HFFc6 (cell line): ENCODE measurements at regions not wholly inside any gene's neighbourhood (a gene's known extent, or its start where the extent isn't known, plus 50 kb on each side); places are given as distances from the start of the nearest gene placed in this dataset.

Experiments
- DNase-seq: peaks from one replicate; pipeline ENCODE4 v3.0.0-alpha.2; 2018
- H3K27ac Mint-ChIP-seq: 2 replicates; pipeline ENCODE4 v1.8.0; 2020; ENCODE audit warnings: mild to moderate bottlenecking, mixed read lengths
- H3K27me3 Mint-ChIP-seq: 2 replicates; pipeline ENCODE4 v1.8.0; 2021; ENCODE audit warnings: mild to moderate bottlenecking, moderate library complexity, mixed read lengths; ENCODE audit not compliant: insufficient read depth
- H3K36me3 Mint-ChIP-seq: 2 replicates; pipeline ENCODE4 v1.8.0; 2021; ENCODE audit warnings: low read depth, mixed read lengths
- H3K4me1 Mint-ChIP-seq: 2 replicates; pipeline ENCODE4 v1.8.0; 2020; ENCODE audit warnings: low read depth, mixed read lengths
- H3K4me3 Mint-ChIP-seq: 2 replicates; pipeline ENCODE4 v1.8.0; 2020; ENCODE audit warnings: mild to moderate bottlenecking, moderate library complexity, mixed read lengths
- H3K9me3 Mint-ChIP-seq: 2 replicates; pipeline ENCODE4 v1.8.0; 2020; ENCODE audit warnings: mild to moderate bottlenecking, mixed read lengths
- TF ChIP-seq, protein P1 (sequence below): fragments of 200-600 bp; sonication (generic); IDR thresholded peaks from 2 replicates; pipeline ENCODE4 v1.5.0; 2021; ENCODE audit warnings: antibody characterized with exemption, mild to moderate bottlenecking

- no peaks in the 10 kb centered on the region for H3K4me1 Mint-ChIP-seq
- H3K36me3 Mint-ChIP-seq: no peaks in the 10 kb centered on the region
- no peak overlapping the region for H3K27ac Mint-ChIP-seq
- no peak overlapping the region for H3K4me3 Mint-ChIP-seq
- no peaks in the 10 kb centered on the region for H3K27me3 Mint-ChIP-seq
- DNase-seq: no peak
- peaks cover 45% of the 10 kb centered on the region for H3K9me3 Mint-ChIP-seq
- TF ChIP-seq, protein P1, sequence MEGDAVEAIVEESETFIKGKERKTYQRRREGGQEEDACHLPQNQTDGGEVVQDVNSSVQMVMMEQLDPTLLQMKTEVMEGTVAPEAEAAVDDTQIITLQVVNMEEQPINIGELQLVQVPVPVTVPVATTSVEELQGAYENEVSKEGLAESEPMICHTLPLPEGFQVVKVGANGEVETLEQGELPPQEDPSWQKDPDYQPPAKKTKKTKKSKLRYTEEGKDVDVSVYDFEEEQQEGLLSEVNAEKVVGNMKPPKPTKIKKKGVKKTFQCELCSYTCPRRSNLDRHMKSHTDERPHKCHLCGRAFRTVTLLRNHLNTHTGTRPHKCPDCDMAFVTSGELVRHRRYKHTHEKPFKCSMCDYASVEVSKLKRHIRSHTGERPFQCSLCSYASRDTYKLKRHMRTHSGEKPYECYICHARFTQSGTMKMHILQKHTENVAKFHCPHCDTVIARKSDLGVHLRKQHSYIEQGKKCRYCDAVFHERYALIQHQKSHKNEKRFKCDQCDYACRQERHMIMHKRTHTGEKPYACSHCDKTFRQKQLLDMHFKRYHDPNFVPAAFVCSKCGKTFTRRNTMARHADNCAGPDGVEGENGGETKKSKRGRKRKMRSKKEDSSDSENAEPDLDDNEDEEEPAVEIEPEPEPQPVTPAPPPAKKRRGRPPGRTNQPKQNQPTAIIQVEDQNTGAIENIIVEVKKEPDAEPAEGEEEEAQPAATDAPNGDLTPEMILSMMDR: no peak
Observed at GRCh38 chr2:192783643-192784042, 588.9 kb upstream of the TMEFF2 start.

- no peak overlapping the region for H3K4me3 Mint-ChIP-seq
- no peaks in the 10 kb centered on the region for H3K4me1 Mint-ChIP-seq
- no peak for DNase-seq
- no peaks in the 10 kb centered on the region for H3K36me3 Mint-ChIP-seq
- H3K27ac Mint-ChIP-seq: no peak overlapping the region
- peaks cover 29% of the 10 kb centered on the region for H3K9me3 Mint-ChIP-seq
- H3K27me3 Mint-ChIP-seq: no peaks in the 10 kb centered on the region; the same call in none of the 2 replicates
- TF ChIP-seq, protein P1: no peak
Observed at GRCh38 chr2:192775459-192776262, 580.9 kb upstream of the TMEFF2 start.

- DNase-seq: no peak
- Mint-ChIP-seq H3K9me3 (peaks cover 29% of the 10 kb centered on the region), H3K27me3 (no peaks in the 10 kb centered on the region; the same call in none of the 2 replicates), H3K4me1 (no peaks in the 10 kb centered on the region), H3K4me3 (no peak overlapping the region), H3K36me3 (no peaks in the 10 kb centered on the region), H3K27ac (no peak overlapping the region)
- TF ChIP-seq, protein P1: no peak
Observed at GRCh38 chr2:192775011-192775410, 580.3 kb upstream of the TMEFF2 start.

- Mint-ChIP-seq H3K9me3 (peaks cover 22% of the 10 kb centered on the region), H3K27me3 (no peaks in the 10 kb centered on the region; the same call in 1 of the 2 replicates), H3K36me3 (no peaks in the 10 kb centered on the region; the same call in 1 of the 2 replicates), H3K4me3 (no peak overlapping the region), H3K4me1 (no peaks in the 10 kb centered on the region), H3K27ac (no peak overlapping the region)
- TF ChIP-seq, protein P1: no peak
- no peak for DNase-seq
Observed at GRCh38 chr2:192773044-192773443, 578.3 kb upstream of the TMEFF2 start.

- Mint-ChIP-seq H3K27ac (no peak overlapping the region), H3K36me3 (no peaks in the 10 kb centered on the region), H3K4me1 (no peaks in the 10 kb centered on the region), H3K4me3 (no peak overlapping the region), H3K9me3 (peaks cover 12% of the 10 kb centered on the region), H3K27me3 (no peaks in the 10 kb centered on the region)
- TF ChIP-seq, protein P1: no peak
- no peak for DNase-seq
Observed at GRCh38 chr2:192749611-192750200, 555.0 kb upstream of the TMEFF2 start.
